ENCODE measurements at regions not wholly inside any gene's neighbourhood (a gene's known extent, or its start where the extent isn't known, plus 50 kb on each side); places are given as distances from the start of the nearest gene placed in this dataset.

DNA sequence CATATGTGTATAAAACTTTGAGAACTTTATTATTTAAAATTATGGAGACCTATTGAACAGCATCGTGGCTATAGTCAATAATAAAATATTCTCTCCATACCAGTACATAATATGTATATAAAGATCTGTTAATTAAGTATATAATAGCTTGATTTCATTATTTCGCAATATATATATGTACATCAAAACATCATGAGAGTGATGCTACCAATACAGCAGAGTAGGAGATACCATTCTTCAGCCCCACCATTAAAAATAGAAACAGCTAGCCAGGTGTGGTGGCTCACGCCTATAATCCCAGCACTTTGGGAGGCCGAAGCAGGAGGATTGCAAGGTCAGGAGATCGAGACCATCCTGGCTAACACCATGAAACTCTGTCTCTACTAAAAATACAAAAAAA is 1755.3 kb upstream of the SPRY2 start:
- TF ChIP-seq POLR2A (IDR thresholded peaks at IDR 0.05) (no peak), CTCF (IDR thresholded peaks at IDR 0.05) (no peak), POLR2AphosphoS5 (IDR thresholded peaks at IDR 0.05) (no peak)

Measured in upper lobe of left lung (tissue), 4 donors.